ENCODE measurements at regions not wholly inside any gene's neighbourhood (a gene's known extent, or its start where the extent isn't known, plus 50 kb on each side); places are given as distances from the start of the nearest gene placed in this dataset.

DNA sequence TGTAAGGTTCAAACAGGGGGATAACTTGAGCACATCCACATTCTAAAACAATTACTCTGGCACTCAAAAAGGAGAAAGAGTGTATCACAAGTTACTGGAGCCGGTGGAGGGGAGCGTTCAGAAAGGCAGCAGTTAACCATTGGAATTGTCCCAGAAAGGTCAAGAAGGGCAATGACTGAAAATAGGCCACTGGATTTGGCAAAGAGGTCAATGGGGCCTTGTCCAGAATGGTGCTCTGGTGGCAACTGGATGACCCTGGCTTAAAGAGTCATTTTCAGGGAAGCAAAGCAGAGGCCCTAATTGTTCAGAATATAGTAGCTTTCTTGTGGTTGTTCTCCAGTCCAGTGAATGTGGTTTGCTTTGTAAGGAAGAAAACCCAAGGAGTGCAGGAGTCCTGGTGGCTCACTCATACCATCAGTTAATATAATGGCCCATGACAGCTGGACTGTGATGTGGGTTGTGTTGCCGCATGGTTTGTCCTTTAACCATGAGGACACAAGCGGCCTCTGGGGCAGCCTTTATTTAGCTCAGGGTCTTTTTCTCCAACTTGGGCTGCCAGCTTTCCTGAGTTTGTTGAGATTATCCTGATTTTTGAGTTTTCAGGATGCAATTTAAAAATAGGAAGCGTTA lies 142.8 kb upstream of the PELI2 start:
- ChIA-PET POLR2A (no interaction called here), CTCF (no interaction called here)
- peaks cover 16% of the 10 kb centered on the region for H3K27me3 Mint-ChIP-seq
- intact Hi-C loops (cut with DNase I, micrococcal nuclease), result no loop called here
- no peak for ATAC-seq (ENCODE audit: poor library complexity)
- no peak for DNase-seq
- H3K4me3 ChIP-seq (ENCODE audit: low read length), result no peak overlapping the region
- H3K27ac ChIP-seq (ENCODE audit: low read depth in 1 of 2, low read length in 2 of 2), result no peak overlapping the region
- no peaks in the 10 kb centered on the region for H3K36me3 ChIP-seq (ENCODE audit: insufficient read depth, low read length)
- H3K9me3 ChIP-seq (ENCODE audit: control insufficient read depth in 1 of 2, insufficient read depth in 1 of 2, low read length in 2 of 2), result no peaks in the 10 kb centered on the region
- TF ChIP-seq, protein P1, sequence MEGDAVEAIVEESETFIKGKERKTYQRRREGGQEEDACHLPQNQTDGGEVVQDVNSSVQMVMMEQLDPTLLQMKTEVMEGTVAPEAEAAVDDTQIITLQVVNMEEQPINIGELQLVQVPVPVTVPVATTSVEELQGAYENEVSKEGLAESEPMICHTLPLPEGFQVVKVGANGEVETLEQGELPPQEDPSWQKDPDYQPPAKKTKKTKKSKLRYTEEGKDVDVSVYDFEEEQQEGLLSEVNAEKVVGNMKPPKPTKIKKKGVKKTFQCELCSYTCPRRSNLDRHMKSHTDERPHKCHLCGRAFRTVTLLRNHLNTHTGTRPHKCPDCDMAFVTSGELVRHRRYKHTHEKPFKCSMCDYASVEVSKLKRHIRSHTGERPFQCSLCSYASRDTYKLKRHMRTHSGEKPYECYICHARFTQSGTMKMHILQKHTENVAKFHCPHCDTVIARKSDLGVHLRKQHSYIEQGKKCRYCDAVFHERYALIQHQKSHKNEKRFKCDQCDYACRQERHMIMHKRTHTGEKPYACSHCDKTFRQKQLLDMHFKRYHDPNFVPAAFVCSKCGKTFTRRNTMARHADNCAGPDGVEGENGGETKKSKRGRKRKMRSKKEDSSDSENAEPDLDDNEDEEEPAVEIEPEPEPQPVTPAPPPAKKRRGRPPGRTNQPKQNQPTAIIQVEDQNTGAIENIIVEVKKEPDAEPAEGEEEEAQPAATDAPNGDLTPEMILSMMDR (IDR thresholded peaks at IDR 0.05), result no peak
- H3K4me3 Mint-ChIP-seq, result no peak overlapping the region
- H3K36me3 Mint-ChIP-seq (ENCODE audit: low read depth), result no peaks in the 10 kb centered on the region
- no peaks in the 10 kb centered on the region for H3K4me1 Mint-ChIP-seq (ENCODE audit: low read depth)
- no peaks in the 10 kb centered on the region for H3K4me1 ChIP-seq (ENCODE audit: insufficient read depth, low read length)
- no peak overlapping the region for H3K27ac Mint-ChIP-seq
- peaks cover 2% of the 10 kb centered on the region for H3K9me3 Mint-ChIP-seq
- no peaks in the 10 kb centered on the region for H3K27me3 ChIP-seq (ENCODE audit: control insufficient read depth in 1 of 2, insufficient read depth in 2 of 2, low read length in 2 of 2)

DNA sequence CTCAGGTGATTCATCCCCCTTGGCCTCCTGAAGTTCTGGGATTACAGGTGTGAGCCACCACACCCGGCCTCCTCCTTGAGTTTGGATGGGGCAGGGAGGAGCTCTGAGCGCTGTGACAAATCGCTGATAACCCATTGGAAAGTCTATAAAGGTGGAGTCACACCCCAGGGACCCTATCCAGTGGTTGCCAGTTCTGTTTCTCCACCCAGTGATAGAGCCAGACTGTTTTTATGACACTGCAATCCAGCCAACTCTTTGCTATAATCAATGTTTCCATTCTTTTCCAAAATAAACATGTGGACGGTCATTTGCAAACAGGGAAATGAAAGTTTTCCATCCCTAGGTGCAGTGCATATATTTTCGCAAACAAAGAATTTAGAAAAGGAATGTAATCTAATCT lies 142.0 kb upstream of the PELI2 start:
- no peak overlapping the region for H3K4me3 ChIP-seq (ENCODE audit: low read length)
- ChIA-PET POLR2A (no interaction called here), CTCF (no interaction called here)
- Mint-ChIP-seq H3K36me3 (ENCODE audit: low read depth) (no peaks in the 10 kb centered on the region), H3K9me3 (peaks cover 4% of the 10 kb centered on the region), H3K4me1 (ENCODE audit: low read depth) (no peaks in the 10 kb centered on the region), H3K27me3 (peaks cover 8% of the 10 kb centered on the region), H3K27ac (no peak overlapping the region), H3K4me3 (no peak overlapping the region)
- DNase-seq (no peak), ATAC-seq (ENCODE audit: poor library complexity) (no peak)
- H3K27ac ChIP-seq (ENCODE audit: low read depth in 1 of 2, low read length in 2 of 2), result no peak overlapping the region
- TF ChIP-seq, protein P1 (IDR thresholded peaks at IDR 0.05), result no peak
- no peaks in the 10 kb centered on the region for H3K27me3 ChIP-seq (ENCODE audit: control insufficient read depth in 1 of 2, insufficient read depth in 2 of 2, low read length in 2 of 2)
- intact Hi-C loops (cut with DNase I, micrococcal nuclease), result no loop called here
- no peaks in the 10 kb centered on the region for H3K4me1 ChIP-seq (ENCODE audit: insufficient read depth, low read length)
- H3K36me3 ChIP-seq (ENCODE audit: insufficient read depth, low read length), result no peaks in the 10 kb centered on the region
- no peaks in the 10 kb centered on the region for H3K9me3 ChIP-seq (ENCODE audit: control insufficient read depth in 1 of 2, insufficient read depth in 1 of 2, low read length in 2 of 2)

DNA sequence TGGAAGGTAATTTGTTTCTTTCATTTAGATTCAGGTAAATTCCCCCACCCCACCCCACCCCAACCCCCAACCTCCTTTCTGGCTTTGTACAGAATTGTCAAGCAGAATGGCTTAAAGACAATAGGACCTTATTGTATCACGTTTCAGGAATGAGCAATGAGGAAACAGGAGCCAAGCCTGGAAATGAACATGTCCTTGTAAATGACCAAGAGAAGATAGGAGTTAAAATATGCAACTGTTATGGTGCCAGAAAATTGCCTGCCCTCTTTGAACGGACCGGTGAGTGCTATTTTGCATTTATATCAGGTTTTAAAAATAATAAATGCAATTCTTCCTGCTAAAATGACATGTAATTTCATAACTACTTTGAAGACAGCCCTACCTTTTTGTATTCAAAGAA lies 141.6 kb upstream of the PELI2 start:
- Mint-ChIP-seq H3K4me3 (no peak overlapping the region), H3K4me1 (ENCODE audit: low read depth) (no peaks in the 10 kb centered on the region)

More for the DNA sequence above, 141.6 kb upstream of the PELI2 start:
- Mint-ChIP-seq H3K27ac (no peak overlapping the region), H3K36me3 (ENCODE audit: low read depth) (no peaks in the 10 kb centered on the region), H3K9me3 (peaks cover 6% of the 10 kb centered on the region), H3K27me3 (peaks cover 4% of the 10 kb centered on the region)
- Histone ChIP-seq H3K9me3 (ENCODE audit: control insufficient read depth in 1 of 2, insufficient read depth in 1 of 2, low read length in 2 of 2) (no peaks in the 10 kb centered on the region), H3K4me3 (ENCODE audit: low read length) (no peak overlapping the region), H3K4me1 (ENCODE audit: insufficient read depth, low read length) (no peaks in the 10 kb centered on the region), H3K27ac (ENCODE audit: low read depth in 1 of 2, low read length in 2 of 2) (no peak overlapping the region), H3K27me3 (ENCODE audit: control insufficient read depth in 1 of 2, insufficient read depth in 2 of 2, low read length in 2 of 2) (no peaks in the 10 kb centered on the region), H3K36me3 (ENCODE audit: insufficient read depth, low read length) (no peaks in the 10 kb centered on the region)
- ATAC-seq (ENCODE audit: poor library complexity) (no peak), DNase-seq (no peak)
- ChIA-PET POLR2A (no interaction called here), CTCF (no interaction called here)
- intact Hi-C loops (cut with DNase I, micrococcal nuclease), result no loop called here
- TF ChIP-seq, protein P1 (IDR thresholded peaks at IDR 0.05), result no peak
